ENCODE measurements at regions not wholly inside any gene's neighbourhood (a gene's known extent, or its start where the extent isn't known, plus 50 kb on each side); places are given as distances from the start of the nearest gene placed in this dataset.

- intact Hi-C loops (cut with micrococcal nuclease), result no loop called here
- Mint-ChIP-seq H3K9me3 (no peaks in the 10 kb centered on the region), H3K36me3 (ENCODE audit: low read depth) (no peaks in the 10 kb centered on the region), H3K27me3 (ENCODE audit: low read depth) (no peaks in the 10 kb centered on the region), H3K27ac (no peak overlapping the region), H3K4me3 (no peak overlapping the region), H3K4me1 (ENCODE audit: low read depth) (peaks cover 12% of the 10 kb centered on the region)
- no peak for DNase-seq
- CTCF ChIA-PET, result interaction anchor here (0.6 kb wide), 1 partner anchor 604 kb away, joined by 6 read pairs; no protein-coding TSS in a partner anchor
Observed at GRCh38 chr13:50714891-50715290, 128.6 kb downstream of the DLEU7 start.

GRCh38 chr13:50715402-50716146 lies 127.9 kb downstream of the DLEU7 start:
- H3K27ac Mint-ChIP-seq, result no peak overlapping the region
- H3K36me3 Mint-ChIP-seq (ENCODE audit: low read depth), result no peaks in the 10 kb centered on the region
- peaks cover 12% of the 10 kb centered on the region for H3K4me1 Mint-ChIP-seq (ENCODE audit: low read depth)
- H3K4me3 Mint-ChIP-seq, result no peak overlapping the region
- DNase-seq, result no peak
- no peaks in the 10 kb centered on the region for H3K9me3 Mint-ChIP-seq
- CTCF ChIA-PET, result interaction anchor here (0.6 kb wide), 1 partner anchor 604 kb away, joined by 6 read pairs; no protein-coding TSS in a partner anchor
- no peaks in the 10 kb centered on the region for H3K27me3 Mint-ChIP-seq (ENCODE audit: low read depth)
- intact Hi-C loops (cut with micrococcal nuclease), result no loop called here

- intact Hi-C loops (cut with micrococcal nuclease), result no loop called here
- H3K27ac Mint-ChIP-seq, result no peak overlapping the region
- no peaks in the 10 kb centered on the region for H3K27me3 Mint-ChIP-seq (ENCODE audit: low read depth)
- no peak for DNase-seq
- no peaks in the 10 kb centered on the region for H3K4me1 Mint-ChIP-seq (ENCODE audit: low read depth)
- H3K4me3 Mint-ChIP-seq, result no peak overlapping the region
- H3K9me3 Mint-ChIP-seq, result no peaks in the 10 kb centered on the region
- H3K36me3 Mint-ChIP-seq (ENCODE audit: low read depth), result no peaks in the 10 kb centered on the region
- CTCF ChIA-PET, result no interaction called here
Observed at GRCh38 chr13:50720861-50721671, 122.4 kb downstream of the DLEU7 start.

- intact Hi-C loops (cut with micrococcal nuclease), result no loop called here
- H3K27me3 Mint-ChIP-seq (ENCODE audit: low read depth), result no peaks in the 10 kb centered on the region
- no peaks in the 10 kb centered on the region for H3K9me3 Mint-ChIP-seq
- no peaks in the 10 kb centered on the region for H3K4me1 Mint-ChIP-seq (ENCODE audit: low read depth)
- no peak overlapping the region for H3K4me3 Mint-ChIP-seq
- H3K36me3 Mint-ChIP-seq (ENCODE audit: low read depth), result no peaks in the 10 kb centered on the region
- H3K27ac Mint-ChIP-seq, result no peak overlapping the region
- no peak for DNase-seq
- CTCF ChIA-PET, result no interaction called here
Observed at GRCh38 chr13:50721672-50721992, 121.9 kb downstream of the DLEU7 start.

- Mint-ChIP-seq H3K4me1 (ENCODE audit: low read depth) (no peaks in the 10 kb centered on the region), H3K36me3 (ENCODE audit: low read depth) (no peaks in the 10 kb centered on the region), H3K9me3 (no peaks in the 10 kb centered on the region), H3K27ac (no peak overlapping the region), H3K4me3 (no peak overlapping the region), H3K27me3 (ENCODE audit: low read depth) (no peaks in the 10 kb centered on the region)
- no peak for DNase-seq
- intact Hi-C loops (cut with micrococcal nuclease), result no loop called here
- CTCF ChIA-PET, result no interaction called here
Observed at GRCh38 chr13:50722440-50723125, 120.9 kb downstream of the DLEU7 start.

GRCh38 chr13:50724438-50724837 lies 119.1 kb downstream of the DLEU7 start:
- intact Hi-C loops (cut with micrococcal nuclease), result no loop called here
- DNase-seq, result no peak
- Mint-ChIP-seq H3K27me3 (ENCODE audit: low read depth) (peaks cover 2% of the 10 kb centered on the region), H3K4me1 (ENCODE audit: low read depth) (no peaks in the 10 kb centered on the region), H3K27ac (no peak overlapping the region), H3K9me3 (no peaks in the 10 kb centered on the region), H3K36me3 (ENCODE audit: low read depth) (no peaks in the 10 kb centered on the region), H3K4me3 (no peak overlapping the region)
- CTCF ChIA-PET, result no interaction called here

GRCh38 chr13:50724913-50725312 lies 118.6 kb downstream of the DLEU7 start:
- Mint-ChIP-seq H3K36me3 (ENCODE audit: low read depth) (no peaks in the 10 kb centered on the region), H3K27ac (no peak overlapping the region), H3K9me3 (no peaks in the 10 kb centered on the region), H3K4me3 (no peak overlapping the region), H3K4me1 (ENCODE audit: low read depth) (no peaks in the 10 kb centered on the region), H3K27me3 (ENCODE audit: low read depth) (peaks cover 2% of the 10 kb centered on the region)
- CTCF ChIA-PET, result no interaction called here
- DNase-seq, result no peak
- intact Hi-C loops (cut with micrococcal nuclease), result no loop called here

GRCh38 chr13:50726164-50726563 lies 117.3 kb downstream of the DLEU7 start:
- no peak overlapping the region for H3K27ac Mint-ChIP-seq

GRCh38 chr13:50729177-50729576 lies 114.3 kb downstream of the DLEU7 start:
- no peak for DNase-seq
- Mint-ChIP-seq H3K27ac (no peak overlapping the region), H3K36me3 (ENCODE audit: low read depth) (no peaks in the 10 kb centered on the region), H3K27me3 (ENCODE audit: low read depth) (peaks cover 2% of the 10 kb centered on the region), H3K4me1 (ENCODE audit: low read depth) (no peaks in the 10 kb centered on the region), H3K9me3 (no peaks in the 10 kb centered on the region), H3K4me3 (no peak overlapping the region)
- intact Hi-C loops (cut with micrococcal nuclease), result no loop called here
- CTCF ChIA-PET, result no interaction called here

More at GRCh38 chr13:50726164-50726563, 117.3 kb downstream of the DLEU7 start:
- H3K4me3 Mint-ChIP-seq, result no peak overlapping the region
- no peaks in the 10 kb centered on the region for H3K4me1 Mint-ChIP-seq (ENCODE audit: low read depth)
- H3K27me3 Mint-ChIP-seq (ENCODE audit: low read depth), result peaks cover 2% of the 10 kb centered on the region
- H3K36me3 Mint-ChIP-seq (ENCODE audit: low read depth), result no peaks in the 10 kb centered on the region
- H3K9me3 Mint-ChIP-seq, result no peaks in the 10 kb centered on the region
- no peak for DNase-seq
- intact Hi-C loops (cut with micrococcal nuclease), result no loop called here
- CTCF ChIA-PET, result no interaction called here

- DNase-seq, result no peak
- CTCF ChIA-PET, result no interaction called here
- no peaks in the 10 kb centered on the region for H3K9me3 Mint-ChIP-seq
- no peak overlapping the region for H3K4me3 Mint-ChIP-seq
- intact Hi-C loops (cut with micrococcal nuclease), result no loop called here
- H3K27me3 Mint-ChIP-seq (ENCODE audit: low read depth), result peaks cover 2% of the 10 kb centered on the region
- H3K36me3 Mint-ChIP-seq (ENCODE audit: low read depth), result no peaks in the 10 kb centered on the region
- H3K4me1 Mint-ChIP-seq (ENCODE audit: low read depth), result no peaks in the 10 kb centered on the region
- no peak overlapping the region for H3K27ac Mint-ChIP-seq
Observed at GRCh38 chr13:50730496-50731351, 112.8 kb downstream of the DLEU7 start.

GRCh38 chr13:50731400-50731799 lies 112.1 kb downstream of the DLEU7 start:
- DNase-seq, result no peak
- CTCF ChIA-PET, result no interaction called here
- Mint-ChIP-seq H3K4me3 (no peak overlapping the region), H3K9me3 (no peaks in the 10 kb centered on the region), H3K27ac (no peak overlapping the region), H3K4me1 (ENCODE audit: low read depth) (no peaks in the 10 kb centered on the region), H3K36me3 (ENCODE audit: low read depth) (no peaks in the 10 kb centered on the region), H3K27me3 (ENCODE audit: low read depth) (peaks cover 2% of the 10 kb centered on the region)
- intact Hi-C loops (cut with micrococcal nuclease), result no loop called here

GRCh38 chr13:50732712-50733111 lies 110.8 kb downstream of the DLEU7 start:
- H3K36me3 Mint-ChIP-seq (ENCODE audit: low read depth), result no peaks in the 10 kb centered on the region
- H3K4me3 Mint-ChIP-seq, result no peak overlapping the region
- intact Hi-C loops (cut with micrococcal nuclease), result no loop called here
- no peak overlapping the region for H3K27ac Mint-ChIP-seq
- no peak for DNase-seq
- CTCF ChIA-PET, result no interaction called here
- no peaks in the 10 kb centered on the region for H3K4me1 Mint-ChIP-seq (ENCODE audit: low read depth)
- peaks cover 2% of the 10 kb centered on the region for H3K27me3 Mint-ChIP-seq (ENCODE audit: low read depth)
- no peaks in the 10 kb centered on the region for H3K9me3 Mint-ChIP-seq
